ENCODE measurements at regions not wholly inside any gene's neighbourhood (a gene's known extent, or its start where the extent isn't known, plus 50 kb on each side); places are given as distances from the start of the nearest gene placed in this dataset.

GRCh38 chr2:188664416-188664815 is 309.8 kb upstream of the COL3A1 start (continued):
- TF ChIP-seq EZH2 (IDR thresholded peaks at IDR 0.05; ENCODE audit: low read depth, unreplicated experiment) (no peak), REST (IDR thresholded peaks at IDR 0.05; ENCODE audit: unreplicated experiment) (no peak), CTCF (conservative IDR thresholded peaks at IDR 0.05; ENCODE audit: low read depth in 2 of 2) (no peak), CREB1 (CRISPR knock-in tag; IDR thresholded peaks at IDR 0.05; ENCODE audit: low read depth) (no peak), JUNB (IDR thresholded peaks at IDR 0.05; ENCODE audit: unreplicated experiment) (no peak)

- Mint-ChIP-seq H3K4me1 (peaks cover 11% of the 10 kb centered on the region), H3K27me3 (ENCODE audit: insufficient read depth, low read depth, poor library complexity) (no peaks in the 10 kb centered on the region), H3K9me3 (no peaks in the 10 kb centered on the region), H3K4me3 (no peak overlapping the region), H3K27ac (no peak overlapping the region), H3K36me3 (ENCODE audit: low read depth) (no peaks in the 10 kb centered on the region)
- Histone ChIP-seq H3K36me3 (ENCODE audit: insufficient read depth) (no peaks in the 10 kb centered on the region), H3K9me2 (ENCODE audit: insufficient read depth) (no peaks in the 10 kb centered on the region), H3K27ac (ENCODE audit: low read depth) (no peak overlapping the region), H3K4me1 (ENCODE audit: insufficient read depth) (peaks cover 9% of the 10 kb centered on the region), H3K4me2 (no peak overlapping the region), H3K79me2 (replicated peaks; ENCODE audit: insufficient read depth) (no peaks in the 10 kb centered on the region), H2AFZ (no peak overlapping the region), H4K20me1 (replicated peaks; ENCODE audit: insufficient read depth) (no peaks in the 10 kb centered on the region), H3K27me3 (ENCODE audit: insufficient read depth) (no peaks in the 10 kb centered on the region), H3F3A (replicated peaks; ENCODE audit: low read depth) (no peaks in the 10 kb centered on the region), H3K4me3 (no peak overlapping the region)
- DNase-seq (ENCODE audit: low spot score) = no peak
- ATAC-seq = no peak
- TF ChIP-seq ZNF114 (CRISPR knock-in tag; IDR thresholded peaks at IDR 0.05) = no peak
- no peak for TF ChIP-seq REST (IDR thresholded peaks at IDR 0.05; ENCODE audit: unreplicated experiment)
- no peak for TF ChIP-seq POLR2AphosphoS5 (IDR thresholded peaks at IDR 0.05; ENCODE audit: low read depth)
- no peak for TF ChIP-seq EZH2 (IDR thresholded peaks at IDR 0.05; ENCODE audit: low read depth, unreplicated experiment)
- TF ChIP-seq ZNF331 (CRISPR knock-in tag; IDR thresholded peaks at IDR 0.05; ENCODE audit: low read depth) = no peak
- no peak for TF ChIP-seq ETS1 (IDR thresholded peaks at IDR 0.05)
- TF ChIP-seq EZH2phosphoT487 (IDR thresholded peaks at IDR 0.05; ENCODE audit: unreplicated experiment) = no peak
Measured at GRCh38 chr2:188664951-188665595, 309.1 kb upstream of the COL3A1 start.
